Chondrocyte (in vitro differentiated cells): ENCODE measurements at regions not wholly inside any gene's neighbourhood (a gene's known extent, or its start where the extent isn't known, plus 50 kb on each side); places are given as distances from the start of the nearest gene placed in this dataset.

Experiments used
- DNase-seq: peaks from one replicate; pipeline ENCODE4 v3.0.0; 2021; ENCODE audit warnings: mixed read lengths, low spot score
- H3K27ac Mint-ChIP-seq: one replicate; pipeline ENCODE4 v1.8.0; 2021; ENCODE audit warnings: mild to moderate bottlenecking, moderate library complexity, mixed read lengths; ENCODE audit not compliant: unreplicated experiment
- H3K27me3 Mint-ChIP-seq: 2 replicates; pipeline ENCODE4 v1.8.0; 2021; ENCODE audit warnings: low read depth, mixed read lengths
- H3K36me3 Mint-ChIP-seq: 2 replicates; pipeline ENCODE4 v1.8.0; 2021; ENCODE audit warnings: low read depth, mixed read lengths
- H3K4me1 Mint-ChIP-seq: 2 replicates; pipeline ENCODE4 v1.8.0; 2021; ENCODE audit warnings: low read depth, mild to moderate bottlenecking, mixed read lengths
- H3K4me3 Mint-ChIP-seq: one replicate; pipeline ENCODE4 v1.8.0; 2021; ENCODE audit warnings: mild to moderate bottlenecking, moderate library complexity, mixed read lengths; ENCODE audit not compliant: unreplicated experiment
- H3K9me3 Mint-ChIP-seq: 2 replicates; pipeline ENCODE4 v1.8.0; 2021; ENCODE audit warnings: low read depth, mixed read lengths
- TF ChIP-seq, protein P1 (sequence below): fragments of 200-600 bp; sonication (generic); IDR thresholded peaks from 2 replicates; pipeline ENCODE4 v1.5.0; 2021; ENCODE audit warnings: antibody characterized with exemption, mild to moderate bottlenecking, moderate library complexity

DNA sequence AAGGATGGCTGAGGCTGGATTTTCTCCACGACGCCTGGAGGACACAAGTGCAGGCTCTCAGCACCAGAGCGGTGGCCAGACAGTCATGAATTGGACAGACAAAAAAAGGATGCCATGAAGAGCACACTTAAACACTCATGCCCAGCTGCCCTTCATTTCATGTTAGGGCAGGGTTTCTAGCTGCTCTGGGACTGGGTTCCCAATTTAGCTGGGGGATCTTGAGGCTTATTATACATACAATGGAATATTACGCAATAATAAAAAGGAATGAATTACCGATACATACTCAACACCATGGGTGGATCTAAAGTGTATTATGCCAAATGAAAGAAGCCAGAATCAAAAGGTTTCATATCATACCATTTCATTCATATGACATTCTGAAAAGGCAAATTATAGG, 512.1 kb upstream of the LRRC4C start:
- no peak for DNase-seq
- Mint-ChIP-seq H3K4me1 (no peaks in the 10 kb centered on the region), H3K36me3 (no peaks in the 10 kb centered on the region), H3K4me3 (no peak overlapping the region), H3K27me3 (no peaks in the 10 kb centered on the region), H3K27ac (no peak overlapping the region), H3K9me3 (peaks cover 14% of the 10 kb centered on the region)
- TF ChIP-seq, protein P1, sequence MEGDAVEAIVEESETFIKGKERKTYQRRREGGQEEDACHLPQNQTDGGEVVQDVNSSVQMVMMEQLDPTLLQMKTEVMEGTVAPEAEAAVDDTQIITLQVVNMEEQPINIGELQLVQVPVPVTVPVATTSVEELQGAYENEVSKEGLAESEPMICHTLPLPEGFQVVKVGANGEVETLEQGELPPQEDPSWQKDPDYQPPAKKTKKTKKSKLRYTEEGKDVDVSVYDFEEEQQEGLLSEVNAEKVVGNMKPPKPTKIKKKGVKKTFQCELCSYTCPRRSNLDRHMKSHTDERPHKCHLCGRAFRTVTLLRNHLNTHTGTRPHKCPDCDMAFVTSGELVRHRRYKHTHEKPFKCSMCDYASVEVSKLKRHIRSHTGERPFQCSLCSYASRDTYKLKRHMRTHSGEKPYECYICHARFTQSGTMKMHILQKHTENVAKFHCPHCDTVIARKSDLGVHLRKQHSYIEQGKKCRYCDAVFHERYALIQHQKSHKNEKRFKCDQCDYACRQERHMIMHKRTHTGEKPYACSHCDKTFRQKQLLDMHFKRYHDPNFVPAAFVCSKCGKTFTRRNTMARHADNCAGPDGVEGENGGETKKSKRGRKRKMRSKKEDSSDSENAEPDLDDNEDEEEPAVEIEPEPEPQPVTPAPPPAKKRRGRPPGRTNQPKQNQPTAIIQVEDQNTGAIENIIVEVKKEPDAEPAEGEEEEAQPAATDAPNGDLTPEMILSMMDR, result no peak

DNA sequence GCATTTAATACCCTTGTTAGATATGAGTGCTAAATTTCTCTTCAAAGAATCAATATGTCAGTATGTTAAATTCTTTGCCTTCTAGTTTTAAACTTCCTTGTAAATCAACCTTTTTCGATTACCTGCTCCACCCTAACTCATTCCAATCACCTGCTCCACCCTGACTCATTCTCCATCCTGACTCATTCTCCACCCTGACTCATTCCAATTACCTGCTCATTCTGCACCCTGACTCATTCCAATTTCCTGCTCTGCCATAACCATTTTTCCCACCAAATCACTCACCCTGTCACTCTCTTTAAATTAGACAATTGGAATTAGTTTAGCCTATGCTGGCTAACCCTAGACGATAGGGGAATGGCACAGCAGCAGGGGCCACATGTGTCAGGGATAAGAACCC, 519.5 kb upstream of the LRRC4C start:
- no peaks in the 10 kb centered on the region for H3K36me3 Mint-ChIP-seq
- no peak for DNase-seq
- H3K9me3 Mint-ChIP-seq, result peaks cover 7% of the 10 kb centered on the region
- H3K4me1 Mint-ChIP-seq, result no peaks in the 10 kb centered on the region
- H3K27me3 Mint-ChIP-seq, result no peaks in the 10 kb centered on the region
- no peak overlapping the region for H3K27ac Mint-ChIP-seq
- TF ChIP-seq, protein P1, result no peak
- H3K4me3 Mint-ChIP-seq, result no peak overlapping the region

DNA sequence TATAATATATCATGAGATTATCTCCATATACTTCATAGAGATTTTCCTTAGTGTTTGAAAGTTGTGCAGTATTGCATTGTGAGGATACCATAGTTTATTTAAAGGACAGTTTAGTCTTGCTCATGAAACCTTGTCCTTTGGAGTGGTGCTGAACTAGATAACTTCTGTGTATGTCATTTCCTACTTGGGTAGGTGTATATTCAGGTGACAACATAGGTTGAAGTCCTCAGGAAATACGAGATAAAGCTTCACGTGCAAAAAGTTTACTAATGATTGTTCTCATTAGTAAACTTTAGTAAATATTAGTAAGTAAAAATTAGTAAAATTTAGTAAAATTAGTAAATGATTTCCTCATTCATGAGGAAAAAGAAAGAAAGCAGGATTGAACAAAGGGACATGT, 521.3 kb upstream of the LRRC4C start:
- Mint-ChIP-seq H3K4me1 (no peaks in the 10 kb centered on the region), H3K4me3 (no peak overlapping the region)
- TF ChIP-seq, protein P1, result no peak

DNA sequence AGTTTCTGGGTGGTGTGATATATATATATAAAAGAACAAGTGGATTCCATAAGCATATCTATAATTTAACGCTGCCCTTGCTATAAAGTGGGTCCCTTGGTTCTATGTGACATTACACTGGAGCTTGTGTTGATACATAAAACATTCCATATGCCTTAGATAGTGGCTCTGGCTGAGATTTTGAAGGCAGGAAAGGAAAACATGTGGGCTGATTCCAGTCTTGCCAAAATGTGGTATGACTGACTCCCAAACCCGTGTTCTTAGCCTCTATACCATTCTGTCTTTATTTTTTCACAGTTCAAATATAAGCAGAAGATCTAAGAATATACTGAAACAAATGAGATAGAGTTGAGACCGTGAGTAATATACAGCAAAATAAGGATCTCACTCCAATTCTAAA, 522.8 kb upstream of the LRRC4C start:
- H3K27ac Mint-ChIP-seq, result no peak overlapping the region
- H3K4me1 Mint-ChIP-seq, result no peaks in the 10 kb centered on the region
- TF ChIP-seq, protein P1, result no peak
- no peak overlapping the region for H3K4me3 Mint-ChIP-seq
- H3K27me3 Mint-ChIP-seq, result no peaks in the 10 kb centered on the region
- no peak for DNase-seq
- peaks cover 7% of the 10 kb centered on the region for H3K9me3 Mint-ChIP-seq
- no peaks in the 10 kb centered on the region for H3K36me3 Mint-ChIP-seq

More for the DNA sequence above, 521.3 kb upstream of the LRRC4C start:
- no peak overlapping the region for H3K27ac Mint-ChIP-seq
- no peak for DNase-seq
- peaks cover 7% of the 10 kb centered on the region for H3K9me3 Mint-ChIP-seq
- no peaks in the 10 kb centered on the region for H3K27me3 Mint-ChIP-seq
- H3K36me3 Mint-ChIP-seq, result no peaks in the 10 kb centered on the region

DNA sequence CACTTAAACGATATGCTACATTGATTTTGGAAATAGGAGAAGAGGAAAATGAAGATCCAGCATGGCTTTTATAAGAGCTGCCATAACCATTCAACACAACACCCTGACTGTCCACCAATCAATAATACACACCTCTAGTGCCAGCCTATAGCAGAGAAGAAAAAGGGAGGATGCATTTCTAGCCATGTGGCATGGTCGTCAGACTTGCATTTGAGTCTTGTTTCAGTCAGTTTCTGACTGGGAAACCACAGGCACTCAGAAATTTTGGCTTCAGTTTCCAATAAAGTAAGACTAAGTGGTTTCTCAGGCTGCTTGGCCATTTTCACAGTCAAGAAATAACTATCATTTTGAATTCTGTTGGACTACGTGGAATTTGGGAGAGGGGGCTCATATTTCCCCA, 523.5 kb upstream of the LRRC4C start:
- H3K27me3 Mint-ChIP-seq, result no peaks in the 10 kb centered on the region
- no peaks in the 10 kb centered on the region for H3K4me1 Mint-ChIP-seq
- no peaks in the 10 kb centered on the region for H3K36me3 Mint-ChIP-seq
- no peak for DNase-seq
- TF ChIP-seq, protein P1, result no peak
- peaks cover 7% of the 10 kb centered on the region for H3K9me3 Mint-ChIP-seq
- no peak overlapping the region for H3K4me3 Mint-ChIP-seq
- H3K27ac Mint-ChIP-seq, result no peak overlapping the region
